AG20443 (cell line): ENCODE measurements at regions not wholly inside any gene's neighbourhood (a gene's known extent, or its start where the extent isn't known, plus 50 kb on each side); places are given as distances from the start of the nearest gene placed in this dataset.
A peak's percentile ranks its signal among the peaks of the same experiment; 100 is the strongest.
"Not testable (repeated sequence)": the region's sequence is repeated elsewhere in the genome, so short reads cannot be mapped to it uniquely, and the experiment has no call there.

Source experiments
- DNase-seq: peaks from one replicate; pipeline ENCODE4 v3.0.0; 2012; ENCODE audit warnings: low spot score, mixed read lengths

DNA sequence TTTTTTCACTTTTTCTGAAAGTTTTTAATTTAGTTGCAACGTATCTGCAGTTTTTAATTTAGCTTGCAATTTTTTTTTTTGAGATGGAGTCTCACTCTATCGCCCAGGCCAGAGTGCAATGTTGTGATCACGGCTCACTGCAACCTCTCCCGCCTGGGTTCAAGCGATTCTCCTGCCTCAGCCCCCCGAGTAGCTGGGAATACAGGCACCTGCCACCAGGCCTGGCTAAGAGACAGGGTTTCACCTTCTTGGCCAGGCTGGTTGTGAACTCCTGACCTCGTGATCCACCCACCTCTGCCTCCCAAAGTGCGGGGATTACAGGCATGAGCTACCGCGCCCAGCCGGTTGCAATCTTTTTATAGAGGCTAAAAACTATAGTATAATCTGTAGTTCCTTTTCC, 142.9 kb upstream of the ALCAM start:
- no peak for DNase-seq

- no peak for DNase-seq
Observed at GRCh38 chr3:105228696-105229095, 138.0 kb upstream of the ALCAM start.

GRCh38 chr3:105232553-105232952, 134.2 kb upstream of the ALCAM start:
- DNase-seq: no peak

GRCh38 chr3:105233010-105233409, 133.7 kb upstream of the ALCAM start:
- no peak for DNase-seq

- DNase-seq: no peak
Observed at GRCh38 chr3:105235221-105235620, 131.5 kb upstream of the ALCAM start.

GRCh38 chr3:105235785-105236184, 130.9 kb upstream of the ALCAM start:
- no peak for DNase-seq

DNA sequence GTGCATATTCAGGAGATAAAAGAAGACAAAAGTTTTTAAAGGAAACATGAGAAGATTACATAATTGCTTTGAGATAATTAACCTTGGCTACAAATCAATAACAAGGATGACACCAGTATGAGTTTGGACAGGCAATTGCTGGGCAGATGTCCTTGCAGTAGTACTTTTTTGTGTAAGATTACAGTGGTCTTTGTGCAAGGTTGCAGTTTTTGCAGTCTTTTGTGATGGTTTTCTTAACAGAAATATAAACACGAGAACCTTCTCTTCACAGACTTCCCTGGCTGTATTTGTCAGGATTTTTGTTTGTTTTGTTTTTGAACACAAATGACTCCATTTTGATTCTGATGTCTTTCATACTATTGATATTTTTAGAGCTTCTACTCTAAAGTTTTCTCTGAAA, 128.3 kb upstream of the ALCAM start:
- DNase-seq: no peak

DNA sequence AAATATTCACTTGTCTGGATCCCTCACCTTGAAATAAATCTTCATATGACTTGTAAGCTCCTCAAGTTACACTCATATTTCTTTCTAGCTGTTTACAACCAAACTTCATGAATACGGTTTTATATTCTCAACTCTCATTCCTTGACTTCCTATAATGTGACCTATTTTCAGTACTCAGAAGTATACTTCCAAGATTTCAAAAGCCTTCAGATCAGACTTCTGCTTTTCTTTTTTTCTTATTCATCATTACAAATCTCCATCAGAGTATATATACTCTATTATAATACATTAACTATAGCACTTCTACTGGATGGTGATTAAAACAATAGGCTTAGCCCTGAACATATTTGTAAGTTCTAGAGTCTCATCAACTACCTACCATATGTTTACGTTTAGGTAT, 123.6 kb upstream of the ALCAM start:
- no peak for DNase-seq

- no peak for DNase-seq
Observed at GRCh38 chr3:105246536-105246935, 120.2 kb upstream of the ALCAM start.

DNA sequence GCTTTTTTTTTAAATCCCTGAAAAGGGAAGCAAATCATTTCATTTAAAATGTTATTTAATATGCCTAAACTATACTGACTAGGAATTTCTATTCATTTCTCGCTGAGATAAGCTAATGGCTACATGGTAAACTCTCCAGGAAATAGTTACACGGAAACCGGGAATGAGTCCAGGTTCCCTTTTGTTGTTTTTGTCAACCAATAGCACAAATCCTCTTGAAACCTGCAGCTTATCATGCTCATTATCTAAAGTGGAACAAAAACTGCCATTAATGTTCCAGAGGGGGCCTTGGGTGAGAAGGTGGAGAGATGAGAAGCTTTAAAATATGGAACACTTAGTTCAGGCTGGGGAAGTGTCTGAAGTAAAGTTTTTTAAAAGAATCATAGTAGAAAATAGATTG, 113.5 kb upstream of the ALCAM start:
- DNase-seq: no peak

DNA sequence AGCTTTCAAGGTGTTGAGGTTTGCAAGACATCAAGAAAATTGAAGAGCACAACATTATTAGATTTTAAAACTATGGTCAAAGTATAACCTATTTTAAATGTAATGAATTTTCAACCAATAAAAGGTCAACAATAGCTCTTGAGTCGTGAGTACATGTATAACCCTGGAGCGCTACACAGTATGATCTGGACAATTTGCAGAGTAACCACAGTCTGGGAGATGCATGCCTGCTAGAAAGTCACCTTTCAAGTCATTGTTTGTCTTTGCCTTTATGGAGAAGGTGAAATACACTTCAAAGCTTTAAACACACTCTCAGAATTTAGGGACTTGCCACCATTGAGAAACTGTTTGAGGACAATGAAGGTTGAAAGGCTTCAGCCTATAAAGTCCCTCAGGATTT, 112.6 kb upstream of the ALCAM start:
- DNase-seq: no peak

DNA sequence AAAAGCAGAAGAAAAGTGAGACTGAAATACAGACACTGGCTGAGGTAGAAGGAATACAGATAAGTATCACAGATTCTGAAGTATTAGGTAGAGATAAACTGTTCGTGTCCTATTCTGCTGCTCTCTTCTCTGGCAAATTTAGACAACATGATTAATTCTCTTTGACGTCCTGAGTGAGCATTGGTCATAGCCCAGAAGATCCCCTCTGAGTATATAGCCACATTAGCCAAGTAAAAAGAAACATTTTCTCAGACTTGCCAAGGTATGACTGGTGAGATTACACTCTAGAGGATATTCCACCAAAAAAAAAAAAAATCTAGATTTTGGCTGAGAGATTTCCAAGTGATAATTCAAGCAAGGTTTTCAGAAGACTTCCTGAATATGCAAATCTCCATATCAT, 111.4 kb upstream of the ALCAM start:
- peak; percentile 6 for DNase-seq

DNA sequence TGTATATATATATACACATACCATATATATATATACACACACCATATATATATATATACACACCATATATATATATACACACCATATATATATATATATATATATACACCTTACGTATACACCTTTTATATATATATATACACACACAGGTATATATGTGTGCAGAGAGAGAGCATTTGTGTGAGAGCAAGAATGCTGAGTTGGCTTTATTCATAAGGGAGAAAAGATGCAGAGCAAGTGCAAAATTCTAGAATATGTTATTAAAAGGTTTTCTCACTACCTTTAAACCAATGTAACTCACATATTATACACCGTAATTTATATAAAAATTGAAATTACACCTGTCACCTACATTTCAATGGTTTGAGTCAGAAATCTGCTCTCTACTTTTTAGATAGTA, 107.2 kb upstream of the ALCAM start:
- DNase-seq: no peak

GRCh38 chr3:105260385-105260784, 106.3 kb upstream of the ALCAM start:
- no peak for DNase-seq

DNA sequence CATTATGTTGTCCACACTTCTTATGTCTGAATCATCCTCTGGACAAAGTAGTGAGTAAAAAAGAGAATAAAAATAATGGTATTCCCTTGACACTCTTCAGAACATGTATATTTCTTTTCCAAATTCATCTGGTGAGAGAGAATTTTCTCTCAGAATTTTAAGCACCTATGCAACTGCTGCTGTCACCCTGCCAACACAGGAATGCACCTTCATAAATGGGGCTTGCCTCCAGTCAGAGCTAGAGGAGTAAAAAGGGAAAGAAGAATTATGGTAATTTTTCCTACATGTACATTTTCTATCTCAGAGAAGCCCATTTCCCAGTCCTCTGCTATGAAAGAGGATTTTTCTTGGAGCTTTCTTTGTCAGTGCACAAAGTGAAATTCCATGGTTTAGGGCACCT, 92.2 kb upstream of the ALCAM start:
- DNase-seq: no peak

- peak; percentile 32 for DNase-seq
Observed at GRCh38 chr3:105274958-105275357, 91.8 kb upstream of the ALCAM start.

DNA sequence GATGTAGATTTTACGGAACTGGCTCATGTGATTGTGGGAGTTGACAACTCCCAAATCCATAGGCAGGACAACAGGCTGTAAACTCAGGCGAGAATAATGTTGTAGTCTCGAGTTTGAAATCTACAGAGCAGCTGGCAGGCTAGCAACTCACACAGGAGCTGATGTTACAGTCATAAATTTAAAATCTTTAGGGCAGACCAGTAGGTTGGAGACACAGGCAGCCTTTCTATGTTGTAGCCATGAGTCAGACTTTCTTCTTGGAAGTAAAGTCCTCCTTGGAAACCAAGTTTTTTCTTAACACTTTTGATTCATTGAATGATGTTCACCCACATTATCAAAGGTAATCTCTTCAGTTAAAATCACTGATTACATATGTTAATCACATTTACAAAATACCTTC, 89.1 kb upstream of the ALCAM start:
- no peak for DNase-seq

- DNase-seq: no peak
Observed at GRCh38 chr3:105278688-105279087, 88.0 kb upstream of the ALCAM start.

GRCh38 chr3:105281989-105282388, 84.7 kb upstream of the ALCAM start:
- no peak for DNase-seq

DNA sequence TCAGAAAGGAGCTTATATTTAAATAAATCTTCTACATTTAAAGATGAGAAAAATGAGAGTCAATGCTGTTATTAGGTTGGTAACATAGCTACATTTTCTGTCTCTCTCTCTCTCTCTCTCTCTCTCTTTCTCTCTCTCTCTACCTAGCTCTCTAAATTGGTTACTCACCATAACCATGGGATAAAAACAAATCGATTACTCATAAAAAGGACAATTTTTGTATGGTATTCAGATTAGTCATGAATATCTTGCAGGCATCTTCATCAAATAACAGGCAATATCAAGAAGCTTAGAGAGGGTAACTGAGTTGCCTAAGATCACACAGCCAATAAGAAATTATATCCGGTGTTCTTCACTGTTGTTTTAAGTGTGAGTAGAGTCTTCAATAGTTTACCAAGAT, 81.8 kb upstream of the ALCAM start:
- no peak for DNase-seq

- no peak for DNase-seq
Observed at GRCh38 chr3:105285653-105286241, 81.0 kb upstream of the ALCAM start.

GRCh38 chr3:105293441-105293840, 73.3 kb upstream of the ALCAM start:
- DNase-seq: no peak

DNA sequence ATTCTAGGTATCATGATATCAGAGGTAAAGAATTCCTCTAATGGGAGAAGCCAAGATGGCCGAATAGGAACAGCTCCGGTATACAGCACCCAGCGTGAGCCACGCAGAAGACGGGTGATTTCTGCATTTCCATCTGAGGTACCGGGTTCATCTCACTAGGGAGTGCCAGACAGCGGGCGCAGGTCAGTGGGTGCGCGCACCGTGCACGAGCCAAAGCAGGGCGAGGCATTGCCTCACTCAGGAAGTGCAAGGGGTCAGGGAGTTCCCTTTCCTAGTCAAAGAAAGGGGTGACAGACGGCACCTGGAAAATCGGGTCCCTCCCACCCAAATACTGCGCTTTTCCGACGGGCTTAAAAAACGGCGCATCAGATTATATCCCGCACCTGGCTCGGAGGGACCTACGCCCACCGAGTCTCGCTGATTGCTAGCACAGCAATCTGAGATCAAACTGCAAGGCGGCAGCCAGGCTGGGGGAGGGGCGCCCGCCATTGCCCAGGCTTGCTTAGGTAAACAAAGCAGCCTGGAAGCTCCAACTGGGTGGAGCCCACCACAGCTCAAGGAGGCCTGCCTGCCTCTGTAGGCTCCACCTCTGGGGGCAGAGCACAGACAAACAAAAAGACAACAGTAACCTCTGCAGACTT, 70.4 kb upstream of the ALCAM start:
- not testable (repeated sequence) for DNase-seq

- DNase-seq: no peak
Observed at GRCh38 chr3:105304487-105304886, 62.2 kb upstream of the ALCAM start.
